Spleen (tissue), 11 donors: ENCODE measurements at regions not wholly inside any gene's neighbourhood (a gene's known extent, or its start where the extent isn't known, plus 50 kb on each side); places are given as distances from the start of the nearest gene placed in this dataset.

ENCODE experiments used
- DNase-seq: peaks from one replicate; pipeline ENCODE4 v3.0.0-alpha.2; 2020
- H3K27ac ChIP-seq, 8 donors: fragments of 200-600 bp; sonication (generic) in 7 of 8; 1 replicate in 4 of 8; 2 replicates in 4 of 8; pipeline versions ENCODE4 v1.5.0 to v1.8.0; 2016 to 2021; ENCODE audit warnings: inconsistent platforms in 4 of 8, mild to moderate bottlenecking in 4 of 8, moderate library complexity in 1 of 8
- H3K27me3 ChIP-seq, 7 donors: fragments of 200-600 bp; sonication (generic) in 6 of 7; replicated peaks in 1 of 7; 1 replicate in 4 of 7; 2 replicates in 3 of 7; pipeline versions ENCODE4 v1.5.0 to v1.8.0; 2016 to 2021; ENCODE audit warnings: inconsistent platforms in 3 of 7, mild to moderate bottlenecking in 1 of 7
- H3K36me3 ChIP-seq, 6 donors: fragments of 200-600 bp; sonication (generic) in 5 of 6; 1 replicate in 4 of 6; 2 replicates in 2 of 6; pipeline versions ENCODE4 v1.5.0 to v1.8.0; 2016 to 2021; ENCODE audit warnings: inconsistent platforms in 2 of 6
- H3K4me1 ChIP-seq, 6 donors: fragments of 200-600 bp; sonication (generic) in 5 of 6; 1 replicate in 3 of 6; 2 replicates in 3 of 6; pipeline versions ENCODE4 v1.5.0 to v1.8.0; 2016 to 2021; ENCODE audit warnings: inconsistent platforms in 3 of 6
- H3K4me3 ChIP-seq, 8 donors: fragments of 200-600 bp; sonication (generic) in 7 of 8; 1 replicate in 4 of 8; 2 replicates in 4 of 8; pipeline versions ENCODE4 v1.5.0 to v1.8.0; 2016 to 2021; ENCODE audit warnings: inconsistent platforms in 4 of 8, mild to moderate bottlenecking in 4 of 8, moderate library complexity in 2 of 8
- H3K9me3 ChIP-seq, 8 donors: fragments of 200-600 bp; sonication (generic) in 7 of 8; 1 replicate in 4 of 8; 2 replicates in 4 of 8; pipeline versions ENCODE4 v1.5.0 to v1.8.0; 2016 to 2021; ENCODE audit warnings: inconsistent platforms in 4 of 8
- POLR2A ChIP-seq, 3 donors: fragments of 450-650 bp; IDR thresholded peaks; one replicate each; pipeline ENCODE4 v1.5.1; 2017; ENCODE audit warnings: antibody characterized with exemption in 3 of 3, mild to moderate bottlenecking in 1 of 3
- POLR2AphosphoS5 ChIP-seq, 3 donors: sonication (generic); formaldehyde crosslinking; IDR thresholded peaks; one replicate each; pipeline ENCODE4 v1.5.1; 2017; ENCODE audit warnings: antibody characterized with exemption in 3 of 3
- WGBS, 5 donors: extraction: QIAGEN DNeasy Blood & Tissue Kit in 3 of 5; methylation state at CpG; one replicate each; pipeline versions ENCODE4 v1.1.5 to v1.1.7; 2013 to 2018; 5-methylcytosine and 5-hydroxymethylcytosine counted together
- intact Hi-C: fragments of 100-400 bp; cut with DNase I; formaldehyde crosslinking; loops from one replicate; pipeline ENCODE4 v1.15.0; 2023; ENCODE audit warnings: low total_unique reads
- TF ChIP-seq, protein P1 (sequence below), 11 experiments: fragments of 200-600 bp in 7 of 11; fragments of 450-650 bp in 4 of 11; sonication (generic) in 4 of 11; IDR thresholded peaks in 8 of 11; conservative IDR thresholded peaks in 3 of 11; 1 replicate in 7 of 11; 2 replicates in 4 of 11; pipeline versions ENCODE4 v1.4.0 to v1.8.0; 2016 to 2021; ENCODE audit warnings: antibody characterized with exemption in 11 of 11, inconsistent platforms in 4 of 11, mild to moderate bottlenecking in 1 of 11
- donor health status: healthy with polysubstance abuse.
- donor health status: DM: no; HTN: no; CAD: no; lungs with moderate emphysema.
- donor health status: DM: no; HTN: no; CAD: no.
- donor health status: Bipolar disorder and iron deficiency.
- donor health status: healthy.
- donor health status: DM: no; HTN: no; CAD: no.
- donor health status: DM: yes; HTN: yes; CAD: no.

DNA sequence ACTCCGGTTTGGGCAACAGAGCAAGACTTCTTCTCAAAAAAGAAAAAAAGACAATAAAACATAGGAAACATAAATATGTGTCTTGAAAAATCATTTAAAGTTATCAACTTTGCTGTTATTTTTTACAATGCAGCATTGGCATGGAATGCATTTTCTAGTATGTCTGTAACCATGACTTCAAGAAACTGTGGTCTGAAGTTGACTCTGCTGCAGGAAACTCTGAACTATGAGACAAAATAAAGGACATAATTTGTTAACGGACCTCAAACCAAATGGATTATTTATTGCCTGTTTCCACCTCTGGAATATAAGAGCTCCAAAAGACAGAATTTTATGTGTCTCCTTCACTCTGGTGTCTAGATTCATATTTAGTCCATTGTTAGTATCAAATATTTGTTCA lies 79.1 kb downstream of the TRIB2 start:
- intact Hi-C loops: no loop called here
- no peak for DNase-seq
- no peak overlapping the region for H3K27ac ChIP-seq
- WGBS, 5 donors: 41 to 65% (median 47%) methylated on average over 2 of the region's 2 CpGs
- no peaks in the 10 kb centered on the region for H3K27me3 ChIP-seq
- TF ChIP-seq POLR2A (IDR thresholded peaks at IDR 0.05) (no peak), POLR2AphosphoS5 (IDR thresholded peaks at IDR 0.05) (no peak)
- TF ChIP-seq, protein P1, sequence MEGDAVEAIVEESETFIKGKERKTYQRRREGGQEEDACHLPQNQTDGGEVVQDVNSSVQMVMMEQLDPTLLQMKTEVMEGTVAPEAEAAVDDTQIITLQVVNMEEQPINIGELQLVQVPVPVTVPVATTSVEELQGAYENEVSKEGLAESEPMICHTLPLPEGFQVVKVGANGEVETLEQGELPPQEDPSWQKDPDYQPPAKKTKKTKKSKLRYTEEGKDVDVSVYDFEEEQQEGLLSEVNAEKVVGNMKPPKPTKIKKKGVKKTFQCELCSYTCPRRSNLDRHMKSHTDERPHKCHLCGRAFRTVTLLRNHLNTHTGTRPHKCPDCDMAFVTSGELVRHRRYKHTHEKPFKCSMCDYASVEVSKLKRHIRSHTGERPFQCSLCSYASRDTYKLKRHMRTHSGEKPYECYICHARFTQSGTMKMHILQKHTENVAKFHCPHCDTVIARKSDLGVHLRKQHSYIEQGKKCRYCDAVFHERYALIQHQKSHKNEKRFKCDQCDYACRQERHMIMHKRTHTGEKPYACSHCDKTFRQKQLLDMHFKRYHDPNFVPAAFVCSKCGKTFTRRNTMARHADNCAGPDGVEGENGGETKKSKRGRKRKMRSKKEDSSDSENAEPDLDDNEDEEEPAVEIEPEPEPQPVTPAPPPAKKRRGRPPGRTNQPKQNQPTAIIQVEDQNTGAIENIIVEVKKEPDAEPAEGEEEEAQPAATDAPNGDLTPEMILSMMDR (IDR thresholded peaks at IDR 0.05 in 8 of 11, conservative IDR thresholded peaks at IDR 0.05 in 3 of 11): no peak
- H3K9me3 ChIP-seq: peaks cover 0 to 10% (median 8%) of the 10 kb centered on the region in 8 donors
- H3K36me3 ChIP-seq: no peaks in the 10 kb centered on the region
- peaks cover 0 to 13% (median 8%) of the 10 kb centered on the region in 6 donors for H3K4me1 ChIP-seq
- no peak overlapping the region for H3K4me3 ChIP-seq

DNA sequence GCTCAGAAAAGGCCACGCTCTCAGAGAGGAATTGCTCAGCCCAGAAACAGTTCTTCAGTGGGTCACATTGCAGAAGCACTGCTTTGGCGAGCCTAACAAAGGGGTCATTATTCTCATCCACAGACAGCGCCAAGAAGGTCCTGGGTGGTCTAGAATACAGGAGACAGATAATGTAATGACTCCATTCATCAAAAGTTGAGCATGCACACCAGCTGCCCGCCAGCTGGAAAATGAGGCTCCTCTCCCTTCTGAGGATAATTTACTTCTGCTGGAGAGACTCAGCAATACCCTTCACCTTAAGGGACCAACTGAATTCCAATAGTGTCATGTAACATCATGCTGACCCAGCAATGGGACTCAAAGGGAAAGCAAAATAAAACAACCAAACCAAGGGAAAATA lies 79.9 kb downstream of the TRIB2 start:
- Histone ChIP-seq H3K9me3 (peaks cover 3 to 18% (median 16%) of the 10 kb centered on the region in 8 donors), H3K4me1 (peaks cover 0 to 13% (median 8%) of the 10 kb centered on the region in 6 donors), H3K27me3 (no peaks in the 10 kb centered on the region), H3K27ac (no peak overlapping the region), H3K4me3 (no peak overlapping the region), H3K36me3 (no peaks in the 10 kb centered on the region)
- TF ChIP-seq POLR2A (IDR thresholded peaks at IDR 0.05) (no peak), POLR2AphosphoS5 (IDR thresholded peaks at IDR 0.05) (no peak)
- TF ChIP-seq, protein P1 (IDR thresholded peaks at IDR 0.05 in 8 of 11, conservative IDR thresholded peaks at IDR 0.05 in 3 of 11): no peak
- DNase-seq: no peak
- 94 to 99% (median 95%) methylated on average over 4 of the region's 4 CpGs for WGBS, 5 donors
- intact Hi-C loops: no loop called here

DNA sequence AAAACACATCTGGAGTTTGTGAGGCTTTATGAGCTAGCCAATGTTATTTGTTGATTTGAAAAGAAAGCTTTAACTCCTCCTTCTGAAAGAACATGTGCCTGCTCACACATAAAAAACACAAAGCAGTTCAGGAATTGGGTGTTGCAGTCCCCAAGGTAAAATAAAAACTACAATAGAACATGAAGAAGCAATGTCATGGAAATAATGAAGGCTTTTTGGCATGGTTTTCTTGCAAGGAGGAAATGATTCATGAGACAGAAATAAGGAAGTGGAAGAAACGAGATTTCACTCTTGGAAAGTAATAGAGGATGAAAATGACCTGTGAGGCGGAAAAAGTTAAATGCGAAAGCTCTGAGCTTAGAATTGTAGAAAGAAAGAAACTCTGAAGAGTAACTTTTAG lies 81.1 kb downstream of the TRIB2 start:
- peaks cover 0 to 13% (median 8%) of the 10 kb centered on the region in 6 donors for H3K4me1 ChIP-seq
- no peak overlapping the region for H3K4me3 ChIP-seq
- H3K9me3 ChIP-seq: peaks cover 6 to 29% (median 27%) of the 10 kb centered on the region in 8 donors
- intact Hi-C loops: no loop called here
- H3K36me3 ChIP-seq: no peaks in the 10 kb centered on the region
- TF ChIP-seq POLR2AphosphoS5 (IDR thresholded peaks at IDR 0.05) (no peak), POLR2A (IDR thresholded peaks at IDR 0.05) (no peak)
- TF ChIP-seq, protein P1 (IDR thresholded peaks at IDR 0.05 in 8 of 11, conservative IDR thresholded peaks at IDR 0.05 in 3 of 11): no peak
- H3K27ac ChIP-seq: peak overlapping the region in 7 of 8 donors; percentile 42 to 72 (median 58)
- 11 to 25% (median 16%) methylated on average over 3 of the region's 3 CpGs for WGBS, 5 donors
- H3K27me3 ChIP-seq: no peaks in the 10 kb centered on the region
- no peak for DNase-seq

DNA sequence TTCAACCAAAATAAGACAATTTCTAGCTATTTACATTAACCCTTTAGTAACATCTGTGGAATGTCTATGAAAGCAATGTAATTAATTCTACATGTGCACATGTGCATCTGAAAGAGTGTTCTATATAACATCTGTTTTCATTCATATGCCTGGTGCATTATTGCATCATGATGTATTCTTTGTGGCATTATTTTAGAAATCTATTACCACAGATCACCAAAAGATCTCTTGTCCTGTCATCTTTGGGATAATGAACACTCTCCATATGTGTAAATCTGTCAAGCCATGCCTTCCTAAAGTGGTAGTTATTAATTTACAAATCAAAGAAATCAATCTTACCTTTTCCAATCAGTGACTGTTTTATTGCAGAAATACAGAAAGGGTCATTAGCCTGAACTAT lies 86.9 kb downstream of the TRIB2 start:
- intact Hi-C loops: no loop called here
- H3K36me3 ChIP-seq: no peaks in the 10 kb centered on the region
- H3K27ac ChIP-seq: no peak overlapping the region
- H3K4me1 ChIP-seq: peaks cover 0 to 8% (median 0%) of the 10 kb centered on the region in 6 donors
- H3K4me3 ChIP-seq: no peak overlapping the region
- H3K9me3 ChIP-seq: peaks cover 6 to 32% (median 27%) of the 10 kb centered on the region in 8 donors
- no peak for DNase-seq
- TF ChIP-seq, protein P1 (IDR thresholded peaks at IDR 0.05 in 8 of 11, conservative IDR thresholded peaks at IDR 0.05 in 3 of 11): no peak
- TF ChIP-seq POLR2AphosphoS5 (IDR thresholded peaks at IDR 0.05) (no peak), POLR2A (IDR thresholded peaks at IDR 0.05) (no peak)
- no peaks in the 10 kb centered on the region for H3K27me3 ChIP-seq
